Body of pancreas (tissue), 4 donors: ENCODE measurements at regions not wholly inside any gene's neighbourhood (a gene's known extent, or its start where the extent isn't known, plus 50 kb on each side); places are given as distances from the start of the nearest gene placed in this dataset.

ENCODE experiments used
- CTCF ChIP-seq, 7 experiments: fragments of 450-650 bp in 4 of 7; fragments of 200-600 bp in 3 of 7; sonication (generic) in 3 of 7; IDR thresholded peaks; one replicate each; pipeline ENCODE4 v1.5.1; 2016 to 2019; ENCODE audit warnings: antibody characterized with exemption in 7 of 7
- POLR2A ChIP-seq, 3 donors: fragments of 450-650 bp; IDR thresholded peaks; one replicate each; pipeline ENCODE4 v1.6.1; 2016; ENCODE audit warnings: antibody characterized with exemption in 3 of 3, mild to moderate bottlenecking in 2 of 3

GRCh38 chr1:29583727-29584126, 347.4 kb downstream of the PTPRU start:
- TF ChIP-seq CTCF (IDR thresholded peaks at IDR 0.05) (no peak), POLR2A (IDR thresholded peaks at IDR 0.05) (no peak)
